ENCODE measurements at regions not wholly inside any gene's neighbourhood (a gene's known extent, or its start where the extent isn't known, plus 50 kb on each side); places are given as distances from the start of the nearest gene placed in this dataset.

GRCh38 chr11:39617971-39618370 is 1841.5 kb downstream of the LRRC4C start:
- TF ChIP-seq CTCF (IDR thresholded peaks at IDR 0.05) (no peak), EZH2 (IDR thresholded peaks at IDR 0.05; ENCODE audit: borderline replicate concordance, insufficient read depth, low read depth, low read length, poor library complexity, severe bottlenecking) (no peak)

Measured in B cell (primary cell).